ENCODE measurements at regions not wholly inside any gene's neighbourhood (a gene's known extent, or its start where the extent isn't known, plus 50 kb on each side); places are given as distances from the start of the nearest gene placed in this dataset.
"Not testable (repeated sequence)": the region's sequence is repeated elsewhere in the genome, so short reads cannot be mapped to it uniquely, and the experiment has no call there.

- intact Hi-C loops (cut with micrococcal nuclease), result no loop called here
Observed at GRCh38 chr10:4243169-4243568, 458.2 kb upstream of the KLF6 start.

- intact Hi-C loops (cut with micrococcal nuclease), result no loop called here
Observed at GRCh38 chr10:4242561-4243035, 457.6 kb upstream of the KLF6 start.

GRCh38 chr10:4241724-4242345, 456.8 kb upstream of the KLF6 start:
- intact Hi-C loops (cut with micrococcal nuclease), result no loop called here

GRCh38 chr10:4240608-4241197, 455.7 kb upstream of the KLF6 start:
- intact Hi-C loops (cut with micrococcal nuclease), result no loop called here

- intact Hi-C loops (cut with micrococcal nuclease), result no loop called here
Observed at GRCh38 chr10:4239186-4239585, 454.2 kb upstream of the KLF6 start.

GRCh38 chr10:4236905-4237304, 451.9 kb upstream of the KLF6 start:
- intact Hi-C loops (cut with micrococcal nuclease), result not testable (repeated sequence)

GRCh38 chr10:4234661-4235060, 449.7 kb upstream of the KLF6 start:
- intact Hi-C loops (cut with micrococcal nuclease), result no loop called here

- intact Hi-C loops (cut with micrococcal nuclease), result no loop called here
Observed at GRCh38 chr10:4231439-4231838, 446.4 kb upstream of the KLF6 start.

- intact Hi-C loops (cut with micrococcal nuclease), result no loop called here
Observed at GRCh38 chr10:4230036-4230435, 445.0 kb upstream of the KLF6 start.

- intact Hi-C loops (cut with micrococcal nuclease), result no loop called here
Observed at GRCh38 chr10:4229106-4229505, 444.1 kb upstream of the KLF6 start.

GRCh38 chr10:4227586-4227985, 442.6 kb upstream of the KLF6 start:
- intact Hi-C loops (cut with micrococcal nuclease), result no loop called here

- intact Hi-C loops (cut with micrococcal nuclease), result no loop called here
Observed at GRCh38 chr10:4226941-4227540, 442.0 kb upstream of the KLF6 start.

- intact Hi-C loops (cut with micrococcal nuclease), result no loop called here
Observed at GRCh38 chr10:4224178-4224577, 439.2 kb upstream of the KLF6 start.

GRCh38 chr10:4221310-4221709, 436.3 kb upstream of the KLF6 start:
- intact Hi-C loops (cut with micrococcal nuclease), result not testable (repeated sequence)

GRCh38 chr10:4219901-4220300, 434.9 kb upstream of the KLF6 start:
- intact Hi-C loops (cut with micrococcal nuclease), result no loop called here

- intact Hi-C loops (cut with micrococcal nuclease), result no loop called here
Observed at GRCh38 chr10:4217653-4218052, 432.6 kb upstream of the KLF6 start.

GRCh38 chr10:4217187-4217586, 432.2 kb upstream of the KLF6 start:
- intact Hi-C loops (cut with micrococcal nuclease), result no loop called here

GRCh38 chr10:4216726-4217125, 431.7 kb upstream of the KLF6 start:
- intact Hi-C loops (cut with micrococcal nuclease), result no loop called here

GRCh38 chr10:4215963-4216575, 431.1 kb upstream of the KLF6 start:
- intact Hi-C loops (cut with micrococcal nuclease), result no loop called here

- intact Hi-C loops (cut with micrococcal nuclease), result no loop called here
Observed at GRCh38 chr10:4215485-4215884, 430.5 kb upstream of the KLF6 start.

GRCh38 chr10:4214908-4215307, 429.9 kb upstream of the KLF6 start:
- intact Hi-C loops (cut with micrococcal nuclease), result no loop called here

- intact Hi-C loops (cut with micrococcal nuclease), result no loop called here
Observed at GRCh38 chr10:4213441-4213840, 428.4 kb upstream of the KLF6 start.
